ENCODE measurements at regions not wholly inside any gene's neighbourhood (a gene's known extent, or its start where the extent isn't known, plus 50 kb on each side); places are given as distances from the start of the nearest gene placed in this dataset.
"Not testable (repeated sequence)": the region's sequence is repeated elsewhere in the genome, so short reads cannot be mapped to it uniquely, and the experiment has no call there.

GRCh38 chr10:28480628-28480965 is 52.3 kb upstream of the WAC start (continued):
- TF ChIP-seq RELB (IDR thresholded peaks at IDR 0.05; ENCODE audit: low read depth) (no peak), IRF4 (IDR thresholded peaks at IDR 0.05; ENCODE audit: low read depth, low read length) (no peak), MLLT1 (IDR thresholded peaks at IDR 0.05) (no peak), CUX1 (IDR thresholded peaks at IDR 0.05; ENCODE audit: insufficient replicate concordance, low read depth, low read length) (no peak), RELA (IDR thresholded peaks at IDR 0.05; ENCODE audit: borderline replicate concordance, partially characterized antibody) (no peak), ZNF24 (IDR thresholded peaks at IDR 0.05) (no peak), BMI1 (IDR thresholded peaks at IDR 0.05; ENCODE audit: borderline replicate concordance) (no peak)
- TF ChIP-seq, protein P1, sequence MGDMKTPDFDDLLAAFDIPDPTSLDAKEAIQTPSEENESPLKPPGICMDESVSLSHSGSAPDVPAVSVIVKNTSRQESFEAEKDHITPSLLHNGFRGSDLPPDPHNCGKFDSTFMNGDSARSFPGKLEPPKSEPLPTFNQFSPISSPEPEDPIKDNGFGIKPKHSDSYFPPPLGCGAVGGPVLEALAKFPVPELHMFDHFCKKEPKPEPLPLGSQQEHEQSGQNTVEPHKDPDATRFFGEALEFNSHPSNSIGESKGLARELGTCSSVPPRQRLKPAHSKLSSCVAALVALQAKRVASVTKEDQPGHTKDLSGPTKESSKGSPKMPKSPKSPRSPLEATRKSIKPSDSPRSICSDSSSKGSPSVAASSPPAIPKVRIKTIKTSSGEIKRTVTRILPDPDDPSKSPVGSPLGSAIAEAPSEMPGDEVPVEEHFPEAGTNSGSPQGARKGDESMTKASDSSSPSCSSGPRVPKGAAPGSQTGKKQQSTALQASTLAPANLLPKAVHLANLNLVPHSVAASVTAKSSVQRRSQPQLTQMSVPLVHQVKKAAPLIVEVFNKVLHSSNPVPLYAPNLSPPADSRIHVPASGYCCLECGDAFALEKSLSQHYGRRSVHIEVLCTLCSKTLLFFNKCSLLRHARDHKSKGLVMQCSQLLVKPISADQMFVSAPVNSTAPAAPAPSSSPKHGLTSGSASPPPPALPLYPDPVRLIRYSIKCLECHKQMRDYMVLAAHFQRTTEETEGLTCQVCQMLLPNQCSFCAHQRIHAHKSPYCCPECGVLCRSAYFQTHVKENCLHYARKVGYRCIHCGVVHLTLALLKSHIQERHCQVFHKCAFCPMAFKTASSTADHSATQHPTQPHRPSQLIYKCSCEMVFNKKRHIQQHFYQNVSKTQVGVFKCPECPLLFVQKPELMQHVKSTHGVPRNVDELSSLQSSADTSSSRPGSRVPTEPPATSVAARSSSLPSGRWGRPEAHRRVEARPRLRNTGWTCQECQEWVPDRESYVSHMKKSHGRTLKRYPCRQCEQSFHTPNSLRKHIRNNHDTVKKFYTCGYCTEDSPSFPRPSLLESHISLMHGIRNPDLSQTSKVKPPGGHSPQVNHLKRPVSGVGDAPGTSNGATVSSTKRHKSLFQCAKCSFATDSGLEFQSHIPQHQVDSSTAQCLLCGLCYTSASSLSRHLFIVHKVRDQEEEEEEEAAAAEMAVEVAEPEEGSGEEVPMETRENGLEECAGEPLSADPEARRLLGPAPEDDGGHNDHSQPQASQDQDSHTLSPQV (IDR thresholded peaks at IDR 0.05): no peak

GRCh38 chr10:28481346-28481745 is 51.6 kb upstream of the WAC start:
- DNase-seq (ENCODE audit: low read depth, low spot score); POLR2A ChIA-PET; RAD21 ChIA-PET (ENCODE audit: unreplicated experiment); SMC1A ChIA-PET (ENCODE audit: uncharacterized antibody, unreplicated experiment); H3K4me2 ChIP-seq (ENCODE audit: control insufficient read depth, insufficient read depth); ATAC-seq; H4K20me1 ChIP-seq (ENCODE audit: control insufficient read depth, insufficient read depth); H3K27ac ChIP-seq (ENCODE audit: control insufficient read depth, insufficient read depth); H3K27me3 ChIP-seq (replicated peaks in 1 of 2; ENCODE audit: control insufficient read depth in 2 of 2, insufficient read depth in 2 of 2, low read length in 1 of 2); in situ Hi-C loops (cut with MboI); intact Hi-C loops (cut with micrococcal nuclease; ENCODE audit: unreplicated experiment); H3K9me3 ChIP-seq (replicated peaks; ENCODE audit: control insufficient read depth, insufficient read depth, low read length); H3K36me3 ChIP-seq (ENCODE audit: control insufficient read depth in 2 of 2, insufficient read depth in 2 of 2, low read length in 1 of 2); H3K79me2 ChIP-seq (ENCODE audit: control insufficient read depth, insufficient read depth, low read length); CTCF ChIA-PET; H3K9ac ChIP-seq (ENCODE audit: control insufficient read depth, insufficient read depth, low read length); H3K4me1 ChIP-seq (ENCODE audit: control insufficient read depth, insufficient read depth, low read length); BruUV-seq (replicated peaks); H2AFZ ChIP-seq (ENCODE audit: control insufficient read depth, low read depth, low read length); H3K4me3 ChIP-seq; FAIRE-seq: not testable (repeated sequence)
- 6% methylated on average over 5 of the region's 5 CpGs for WGBS (ENCODE audit: insufficient coverage, insufficient replicate concordance, low lambda C conversion rate, missing lambda C conversion rate)

All from GM12878 (cell line).